ENCODE measurements at regions not wholly inside any gene's neighbourhood (a gene's known extent, or its start where the extent isn't known, plus 50 kb on each side); places are given as distances from the start of the nearest gene placed in this dataset.

- DNase-seq (ENCODE audit: low spot score): no peak
Measured at GRCh38 chr11:39294648-39295047, 2164.8 kb downstream of the LRRC4C start.

DNA sequence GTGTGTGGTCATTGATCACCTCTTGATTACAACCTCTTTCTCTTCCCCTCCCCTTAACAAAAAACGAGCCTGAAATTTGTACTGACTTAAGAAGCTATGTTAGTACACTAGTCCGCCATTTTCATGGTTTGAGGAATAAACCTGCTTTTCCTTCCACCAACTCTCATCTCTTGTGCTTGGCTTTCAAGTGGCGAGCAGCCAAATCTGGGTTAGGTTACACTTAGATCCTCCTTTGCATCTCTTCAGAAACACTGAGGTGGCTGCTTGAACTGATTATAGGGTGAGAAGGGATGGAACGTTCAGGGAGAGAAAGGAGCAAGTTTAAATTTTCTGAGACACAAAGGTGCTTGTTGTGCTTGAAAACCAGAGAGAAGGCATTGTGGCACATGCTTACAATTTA, 2171.4 kb downstream of the LRRC4C start:
- DNase-seq (ENCODE audit: low spot score): no peak

DNA sequence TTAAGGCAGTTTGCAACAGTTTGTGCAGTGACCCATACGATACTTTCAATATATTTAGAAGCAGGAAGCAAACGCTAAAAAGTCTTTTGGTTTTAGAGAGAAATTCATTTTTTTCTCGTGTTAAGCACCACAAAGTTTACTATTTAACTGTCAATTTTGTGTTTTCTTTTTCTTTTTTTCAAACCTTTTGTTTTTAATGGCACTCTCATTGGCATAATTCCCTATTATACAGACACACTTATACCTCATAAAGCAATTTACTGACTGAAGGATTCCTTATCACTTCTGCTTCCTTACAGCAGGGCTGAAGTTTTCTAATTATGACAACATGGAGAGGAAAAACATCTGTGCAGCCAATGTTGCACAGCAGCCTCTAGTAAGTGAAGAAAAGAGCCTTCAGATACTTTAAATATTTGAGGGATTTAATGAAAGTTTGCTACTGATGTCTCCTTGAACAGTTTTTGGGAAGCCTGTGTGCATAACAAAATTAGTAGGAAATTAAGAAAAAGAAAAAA, 2191.2 kb downstream of the LRRC4C start:
- no peak for DNase-seq (ENCODE audit: low spot score)

DNA sequence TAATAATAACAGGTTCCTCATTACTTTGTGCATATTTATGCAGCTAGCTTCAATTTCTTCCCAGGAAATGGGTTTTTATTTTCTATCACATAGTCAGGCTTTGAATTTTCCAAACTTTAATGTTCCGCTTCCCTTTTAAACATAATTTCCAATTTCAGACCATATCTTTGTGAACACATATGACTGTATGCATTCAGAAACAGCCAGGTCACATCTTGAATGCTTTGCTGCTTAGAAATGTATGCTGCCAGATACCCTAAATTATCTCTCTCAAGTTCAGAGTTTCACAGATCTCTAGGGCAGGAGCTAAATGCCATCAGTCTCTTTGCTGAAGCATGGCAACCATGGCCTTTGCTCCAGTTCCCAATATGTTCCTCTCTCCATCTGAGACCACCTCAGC, 2203.8 kb downstream of the LRRC4C start:
- no peak for DNase-seq (ENCODE audit: low spot score)

GRCh38 chr11:39249566-39250365, 2209.7 kb downstream of the LRRC4C start:
- no peak for DNase-seq (ENCODE audit: low spot score)

GRCh38 chr11:39247570-39248137, 2211.8 kb downstream of the LRRC4C start:
- no peak for DNase-seq (ENCODE audit: low spot score)

DNA sequence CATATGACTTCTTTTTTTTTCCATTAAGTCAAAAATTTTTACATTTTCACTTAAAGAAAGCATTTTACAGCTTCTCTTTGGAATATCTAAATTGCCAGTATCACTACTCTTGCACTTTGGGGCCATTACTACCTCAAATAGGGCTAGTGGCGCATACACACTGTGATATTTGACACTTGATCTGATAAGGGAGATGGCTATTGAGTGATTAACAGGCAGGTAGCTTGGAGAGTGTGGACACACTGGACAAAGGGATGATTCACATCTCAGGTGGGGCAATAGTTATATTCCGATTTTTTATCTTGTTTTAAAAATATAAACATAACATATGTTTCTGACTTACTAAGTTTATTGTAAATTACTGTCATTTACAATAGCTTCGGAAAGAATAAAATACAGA, 2219.9 kb downstream of the LRRC4C start:
- no peak for DNase-seq (ENCODE audit: low spot score)

GRCh38 chr11:39236916-39237315, 2222.5 kb downstream of the LRRC4C start:
- no peak for DNase-seq (ENCODE audit: low spot score)

DNA sequence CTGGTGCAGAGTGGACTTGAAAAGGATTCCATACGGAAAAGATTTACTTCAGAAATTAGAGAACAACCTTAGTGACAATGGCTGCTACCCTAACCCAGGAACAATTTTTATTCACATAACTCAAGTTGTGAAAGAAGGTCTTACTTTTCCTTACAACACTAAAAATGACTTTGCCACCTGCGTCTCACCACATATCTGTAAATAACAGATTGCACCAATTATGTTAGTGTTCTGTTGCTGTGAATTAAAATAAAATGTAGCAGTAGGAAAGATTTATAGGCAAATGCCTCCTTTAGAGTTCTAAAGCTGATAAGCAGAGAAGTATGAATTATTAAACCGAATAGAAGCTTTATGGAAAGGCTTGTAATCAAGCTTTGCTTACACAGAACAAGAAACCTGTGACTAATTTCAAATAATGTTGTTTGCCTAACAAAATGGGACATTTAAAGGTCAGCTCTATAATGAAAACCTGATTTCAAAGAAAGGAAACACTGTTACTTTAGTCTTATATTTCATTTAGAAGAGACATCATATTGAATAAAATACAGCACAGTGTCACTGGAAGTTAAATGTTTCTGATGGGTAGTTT, 2237.8 kb downstream of the LRRC4C start:
- DNase-seq (ENCODE audit: low spot score): no peak

GRCh38 chr11:39220501-39221230, 2238.8 kb downstream of the LRRC4C start:
- no peak for DNase-seq (ENCODE audit: low spot score)

- no peak for DNase-seq (ENCODE audit: low spot score)
Measured at GRCh38 chr11:39220069-39220468, 2239.4 kb downstream of the LRRC4C start.

GRCh38 chr11:39209981-39210380, 2249.5 kb downstream of the LRRC4C start:
- DNase-seq (ENCODE audit: low spot score): no peak

GRCh38 chr11:39205236-39205995, 2254.0 kb downstream of the LRRC4C start:
- no peak for DNase-seq (ENCODE audit: low spot score)

- no peak for DNase-seq (ENCODE audit: low spot score)
Measured at GRCh38 chr11:39192671-39193070, 2266.8 kb downstream of the LRRC4C start.

DNA sequence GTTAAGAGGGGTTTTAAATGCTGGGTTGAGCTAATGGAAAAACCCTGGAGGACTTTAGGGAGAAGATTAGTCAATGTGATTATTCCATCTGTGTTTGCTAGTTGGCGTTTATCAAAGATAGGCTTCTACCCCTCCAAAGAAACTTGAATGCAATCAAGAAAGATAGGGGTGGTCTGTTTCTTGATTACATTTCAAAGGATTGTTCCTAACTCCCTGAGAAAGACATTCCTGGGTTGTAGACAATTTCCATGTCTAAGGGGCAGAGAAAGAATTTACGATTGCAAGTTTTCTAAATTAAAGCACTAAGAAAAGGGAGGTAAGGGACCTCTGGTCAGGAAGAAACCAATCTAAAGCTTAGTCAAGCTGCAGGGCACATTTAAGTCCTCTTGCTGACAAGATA, 2268.7 kb downstream of the LRRC4C start:
- DNase-seq (ENCODE audit: low spot score): no peak

DNA sequence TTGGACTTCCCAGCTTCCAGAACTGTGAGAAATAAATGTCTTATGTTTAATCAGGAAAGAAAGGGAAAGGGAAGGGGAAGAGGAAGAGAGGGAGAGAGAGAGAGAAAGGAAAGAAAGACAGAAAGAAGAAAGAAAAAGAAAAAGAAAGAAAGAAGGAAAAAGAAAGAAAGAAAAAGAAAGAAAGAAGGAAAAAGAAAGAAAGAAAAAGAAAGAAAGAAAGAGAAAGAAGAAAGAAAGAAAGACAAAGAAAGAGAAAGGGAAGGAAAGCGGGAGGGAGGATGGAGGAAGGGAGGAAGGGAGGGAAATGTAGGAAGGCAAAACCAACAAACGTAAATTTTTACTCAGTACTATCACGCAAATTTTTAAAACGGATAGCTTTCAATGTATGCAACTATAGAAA, 2281.8 kb downstream of the LRRC4C start:
- no peak for DNase-seq (ENCODE audit: low spot score)

DNA sequence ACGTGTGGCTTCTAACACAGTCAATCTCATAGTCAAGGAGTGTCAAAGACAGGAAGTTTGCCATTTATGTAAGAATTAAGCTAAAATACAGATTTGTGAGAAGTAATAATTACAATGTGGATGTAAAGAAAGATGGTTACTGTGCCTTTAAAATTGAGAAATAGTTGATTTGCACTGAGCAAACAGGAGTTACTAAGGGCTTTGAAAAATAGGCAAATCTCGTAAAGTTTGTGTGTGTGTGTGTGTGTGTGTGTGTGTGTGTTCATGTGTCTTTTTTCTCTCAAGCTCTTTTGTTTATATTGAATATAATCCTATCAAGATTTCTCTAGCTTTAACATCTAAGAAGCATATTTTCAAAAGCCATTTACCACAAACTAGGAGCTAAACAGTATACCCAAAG, 2284.5 kb downstream of the LRRC4C start:
- no peak for DNase-seq (ENCODE audit: low spot score)

- no peak for DNase-seq (ENCODE audit: low spot score)
Measured at GRCh38 chr11:39174196-39174595, 2285.3 kb downstream of the LRRC4C start.

DNA sequence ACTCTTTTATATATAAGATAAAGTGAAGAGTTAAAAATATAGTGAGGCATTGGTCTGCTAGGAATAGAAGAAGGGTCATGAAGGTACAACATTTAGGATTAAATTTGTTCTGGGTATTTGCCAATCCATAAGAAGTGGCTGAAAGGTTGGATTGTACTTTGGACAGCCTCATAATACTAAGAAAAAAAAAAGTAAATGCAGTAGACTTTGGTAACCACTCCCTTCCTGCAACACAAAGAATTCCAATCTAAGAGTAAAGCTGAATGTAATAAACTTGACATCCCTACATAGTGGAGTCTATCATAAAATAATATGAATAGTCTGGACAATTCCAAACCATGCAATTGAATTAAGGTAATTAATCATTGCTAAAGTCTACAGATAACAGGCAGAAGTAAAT, 2294.4 kb downstream of the LRRC4C start:
- no peak for DNase-seq (ENCODE audit: low spot score)

DNA sequence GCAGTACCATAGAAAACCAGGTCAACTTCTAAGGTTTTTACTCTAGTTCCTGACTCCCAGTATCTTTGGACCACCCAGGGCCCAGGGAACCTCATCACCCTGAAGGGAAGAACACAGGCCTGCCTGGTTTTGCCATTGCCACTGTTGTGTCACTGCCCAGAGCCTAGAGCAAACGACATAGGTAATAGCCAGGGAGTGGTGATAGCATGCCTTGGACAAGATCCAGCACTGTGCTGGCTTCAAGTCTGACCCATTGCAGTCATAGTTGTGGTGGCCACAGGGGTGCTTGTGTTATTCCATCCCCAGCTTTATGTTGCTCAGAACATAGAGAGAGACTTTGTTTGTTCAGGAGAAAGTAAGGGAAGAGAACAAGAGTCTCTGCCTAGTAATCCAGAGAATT, 2310.2 kb downstream of the LRRC4C start:
- no peak for DNase-seq (ENCODE audit: low spot score)

GRCh38 chr11:39145346-39145745, 2314.1 kb downstream of the LRRC4C start:
- no peak for DNase-seq (ENCODE audit: low spot score)
